ENCODE measurements at regions not wholly inside any gene's neighbourhood (a gene's known extent, or its start where the extent isn't known, plus 50 kb on each side); places are given as distances from the start of the nearest gene placed in this dataset.

- no peak overlapping the region for H3K4me3 ChIP-seq
- TF ChIP-seq CTCF (IDR thresholded peaks at IDR 0.05) (no peak), POLR2A (IDR thresholded peaks at IDR 0.05) (no peak)
- H3K9me3 ChIP-seq: peaks cover 0 to 5% (median 0%) of the 10 kb centered on the region in 4 donors
- DNase-seq: no peak
- peaks cover 0 to 1% (median 0%) of the 10 kb centered on the region in 4 donors for H3K4me1 ChIP-seq
- no peak overlapping the region for H3K27ac ChIP-seq
- no peaks in the 10 kb centered on the region for H3K36me3 ChIP-seq
- no peaks in the 10 kb centered on the region for H3K27me3 ChIP-seq
Observed at GRCh38 chr3:80663426-80663825, 895.6 kb upstream of the ROBO1 start.

- Histone ChIP-seq H3K9me3 (no peaks in the 10 kb centered on the region), H3K4me1 (no peaks in the 10 kb centered on the region), H3K36me3 (no peaks in the 10 kb centered on the region), H3K27ac (no peak overlapping the region), H3K4me3 (no peak overlapping the region), H3K27me3 (no peaks in the 10 kb centered on the region)
- DNase-seq: no peak
- TF ChIP-seq POLR2A (IDR thresholded peaks at IDR 0.05): no peak
- no peak for TF ChIP-seq CTCF (IDR thresholded peaks at IDR 0.05)
Observed at GRCh38 chr3:80655216-80655615, 887.4 kb upstream of the ROBO1 start.

GRCh38 chr3:80649170-80649569, 881.4 kb upstream of the ROBO1 start:
- no peak for DNase-seq
- Histone ChIP-seq H3K4me3 (no peak overlapping the region), H3K36me3 (no peaks in the 10 kb centered on the region), H3K4me1 (no peaks in the 10 kb centered on the region), H3K27me3 (no peaks in the 10 kb centered on the region), H3K9me3 (no peaks in the 10 kb centered on the region), H3K27ac (no peak overlapping the region)
- TF ChIP-seq POLR2A (IDR thresholded peaks at IDR 0.05): no peak
- TF ChIP-seq CTCF (IDR thresholded peaks at IDR 0.05): no peak

GRCh38 chr3:80643421-80643820, 875.6 kb upstream of the ROBO1 start:
- H3K36me3 ChIP-seq: no peaks in the 10 kb centered on the region
- H3K4me3 ChIP-seq: no peak overlapping the region
- DNase-seq: no peak
- no peak for TF ChIP-seq CTCF (IDR thresholded peaks at IDR 0.05)
- no peak for TF ChIP-seq POLR2A (IDR thresholded peaks at IDR 0.05)
- no peaks in the 10 kb centered on the region for H3K9me3 ChIP-seq
- H3K4me1 ChIP-seq: no peaks in the 10 kb centered on the region
- no peak overlapping the region for H3K27ac ChIP-seq
- H3K27me3 ChIP-seq: no peaks in the 10 kb centered on the region

GRCh38 chr3:80618295-80619256, 850.8 kb upstream of the ROBO1 start:
- no peak overlapping the region for H3K27ac ChIP-seq
- no peaks in the 10 kb centered on the region for H3K36me3 ChIP-seq
- no peaks in the 10 kb centered on the region for H3K9me3 ChIP-seq
- no peak for TF ChIP-seq CTCF (IDR thresholded peaks at IDR 0.05)
- TF ChIP-seq POLR2A (IDR thresholded peaks at IDR 0.05): no peak
- no peak overlapping the region for H3K4me3 ChIP-seq
- no peaks in the 10 kb centered on the region for H3K27me3 ChIP-seq
- H3K4me1 ChIP-seq: no peaks in the 10 kb centered on the region
- DNase-seq: no peak

Measured in Peyer's patch (tissue), 4 donors.